ENCODE measurements at regions not wholly inside any gene's neighbourhood (a gene's known extent, or its start where the extent isn't known, plus 50 kb on each side); places are given as distances from the start of the nearest gene placed in this dataset.

- TF ChIP-seq CTCF (IDR thresholded peaks at IDR 0.05 in 2 of 3, conservative IDR thresholded peaks at IDR 0.05 in 1 of 3; ENCODE audit: borderline replicate concordance in 1 of 3, insufficient read depth in 1 of 3, low read depth in 2 of 3, low read length in 2 of 3), result no peak
- no peak for TF ChIP-seq POLR2AphosphoS5 (IDR thresholded peaks at IDR 0.05; ENCODE audit: low read depth, low read length)
- TF ChIP-seq POLR2A (IDR thresholded peaks at IDR 0.05; ENCODE audit: borderline replicate concordance, extremely low read depth, insufficient read depth, insufficient read length), result no peak
- no peak for TF ChIP-seq TCF7L2 (IDR thresholded peaks at IDR 0.05; ENCODE audit: borderline replicate concordance, extremely low read depth, insufficient read depth, insufficient read length)
- no peak for TF ChIP-seq YY1 (IDR thresholded peaks at IDR 0.05; ENCODE audit: extremely low read depth, insufficient replicate concordance, low read depth, low read length)
- no peak for TF ChIP-seq JUND (IDR thresholded peaks at IDR 0.05)
- TF ChIP-seq EZH2 (IDR thresholded peaks at IDR 0.05), result no peak
- TF ChIP-seq, protein P1, sequence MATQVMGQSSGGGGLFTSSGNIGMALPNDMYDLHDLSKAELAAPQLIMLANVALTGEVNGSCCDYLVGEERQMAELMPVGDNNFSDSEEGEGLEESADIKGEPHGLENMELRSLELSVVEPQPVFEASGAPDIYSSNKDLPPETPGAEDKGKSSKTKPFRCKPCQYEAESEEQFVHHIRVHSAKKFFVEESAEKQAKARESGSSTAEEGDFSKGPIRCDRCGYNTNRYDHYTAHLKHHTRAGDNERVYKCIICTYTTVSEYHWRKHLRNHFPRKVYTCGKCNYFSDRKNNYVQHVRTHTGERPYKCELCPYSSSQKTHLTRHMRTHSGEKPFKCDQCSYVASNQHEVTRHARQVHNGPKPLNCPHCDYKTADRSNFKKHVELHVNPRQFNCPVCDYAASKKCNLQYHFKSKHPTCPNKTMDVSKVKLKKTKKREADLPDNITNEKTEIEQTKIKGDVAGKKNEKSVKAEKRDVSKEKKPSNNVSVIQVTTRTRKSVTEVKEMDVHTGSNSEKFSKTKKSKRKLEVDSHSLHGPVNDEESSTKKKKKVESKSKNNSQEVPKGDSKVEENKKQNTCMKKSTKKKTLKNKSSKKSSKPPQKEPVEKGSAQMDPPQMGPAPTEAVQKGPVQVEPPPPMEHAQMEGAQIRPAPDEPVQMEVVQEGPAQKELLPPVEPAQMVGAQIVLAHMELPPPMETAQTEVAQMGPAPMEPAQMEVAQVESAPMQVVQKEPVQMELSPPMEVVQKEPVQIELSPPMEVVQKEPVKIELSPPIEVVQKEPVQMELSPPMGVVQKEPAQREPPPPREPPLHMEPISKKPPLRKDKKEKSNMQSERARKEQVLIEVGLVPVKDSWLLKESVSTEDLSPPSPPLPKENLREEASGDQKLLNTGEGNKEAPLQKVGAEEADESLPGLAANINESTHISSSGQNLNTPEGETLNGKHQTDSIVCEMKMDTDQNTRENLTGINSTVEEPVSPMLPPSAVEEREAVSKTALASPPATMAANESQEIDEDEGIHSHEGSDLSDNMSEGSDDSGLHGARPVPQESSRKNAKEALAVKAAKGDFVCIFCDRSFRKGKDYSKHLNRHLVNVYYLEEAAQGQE (IDR thresholded peaks at IDR 0.05; ENCODE audit: low read depth), result no peak
- no peak for TF ChIP-seq ATF3 (IDR thresholded peaks at IDR 0.05)
- TF ChIP-seq RAD21 (IDR thresholded peaks at IDR 0.05; ENCODE audit: low read depth), result no peak
- no peak for TF ChIP-seq FOSL1 (IDR thresholded peaks at IDR 0.05; ENCODE audit: low read depth)
- TF ChIP-seq EZH2phosphoT487 (IDR thresholded peaks at IDR 0.05; ENCODE audit: borderline replicate concordance), result no peak
- TF ChIP-seq CEBPB (IDR thresholded peaks at IDR 0.05; ENCODE audit: low read depth), result no peak
Observed at GRCh38 chr12:105878964-105879363, 259.8 kb downstream of the NUAK1 start.
